IPS-18a (cell line): ENCODE measurements at regions not wholly inside any gene's neighbourhood (a gene's known extent, or its start where the extent isn't known, plus 50 kb on each side); places are given as distances from the start of the nearest gene placed in this dataset.

Source experiments
- H3K27ac ChIP-seq: one replicate; pipeline ENCODE4 v1.5.1; 2013; ENCODE audit warnings: low read length
- H3K27me3 ChIP-seq: one replicate; pipeline ENCODE4 v1.6.1; 2013; ENCODE audit warnings: mild to moderate bottlenecking, low read length; ENCODE audit not compliant: control insufficient read depth, insufficient read depth
- H3K36me3 ChIP-seq: one replicate; pipeline ENCODE4 v1.6.1; 2013; ENCODE audit warnings: low read depth, low read length; ENCODE audit not compliant: control insufficient read depth
- H3K4me1 ChIP-seq: one replicate; pipeline ENCODE4 v1.6.1; 2013; ENCODE audit warnings: low read depth, low read length; ENCODE audit not compliant: control insufficient read depth
- H3K4me3 ChIP-seq: one replicate; pipeline ENCODE4 v1.5.1; 2013; ENCODE audit warnings: low read length
- H3K9ac ChIP-seq: one replicate; pipeline ENCODE4 v1.6.1; 2013; ENCODE audit warnings: mild to moderate bottlenecking, low read length, moderate library complexity
- H3K9me3 ChIP-seq: one replicate; pipeline ENCODE4 v1.6.1; 2013; ENCODE audit warnings: low read depth, low read length; ENCODE audit not compliant: control insufficient read depth

DNA sequence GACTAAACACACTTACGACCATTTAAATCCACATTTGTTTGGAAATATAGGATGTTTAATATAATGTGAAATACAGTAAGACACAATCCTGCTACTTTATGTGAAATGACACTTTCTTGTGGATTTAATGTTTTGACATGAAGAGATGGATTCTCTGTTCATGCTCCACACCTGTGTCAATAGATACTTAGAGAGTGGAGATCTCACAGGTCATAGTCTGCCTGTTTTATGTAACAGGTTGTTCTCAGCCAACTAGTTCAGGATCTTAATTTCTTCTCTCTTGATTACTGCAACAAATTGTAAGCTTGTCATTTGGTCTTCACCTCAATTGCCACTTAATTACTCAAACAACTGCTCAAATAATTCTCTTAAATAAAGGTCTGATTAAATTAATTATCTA lies 1621.2 kb downstream of the PCDH7 start:
- no peak overlapping the region for H3K9ac ChIP-seq
- H3K27me3 ChIP-seq = no peaks in the 10 kb centered on the region
- H3K4me3 ChIP-seq = no peak overlapping the region
- no peaks in the 10 kb centered on the region for H3K36me3 ChIP-seq
- H3K9me3 ChIP-seq = no peaks in the 10 kb centered on the region
- peaks cover 3% of the 10 kb centered on the region for H3K4me1 ChIP-seq
- no peak overlapping the region for H3K27ac ChIP-seq

DNA sequence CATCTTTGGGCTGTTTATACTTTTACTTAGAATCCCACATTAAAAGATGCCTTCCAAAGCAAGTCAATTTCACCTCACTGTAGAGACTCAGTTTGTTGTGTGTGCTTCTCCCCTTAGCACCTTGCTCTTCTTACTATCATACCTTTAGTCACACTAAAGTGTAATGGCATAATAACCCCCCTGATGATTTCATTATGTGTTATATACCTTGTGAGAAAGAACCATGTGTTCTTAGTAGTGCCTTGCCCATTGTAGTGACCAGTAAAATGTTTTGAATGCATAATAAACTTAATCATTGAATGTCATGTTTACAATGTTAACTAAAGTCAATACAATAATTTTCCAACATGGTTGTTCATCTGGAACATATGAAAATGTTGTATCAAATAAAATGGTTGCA lies 1621.9 kb downstream of the PCDH7 start:
- H3K4me3 ChIP-seq = no peak overlapping the region
- H3K36me3 ChIP-seq = no peaks in the 10 kb centered on the region

DNA sequence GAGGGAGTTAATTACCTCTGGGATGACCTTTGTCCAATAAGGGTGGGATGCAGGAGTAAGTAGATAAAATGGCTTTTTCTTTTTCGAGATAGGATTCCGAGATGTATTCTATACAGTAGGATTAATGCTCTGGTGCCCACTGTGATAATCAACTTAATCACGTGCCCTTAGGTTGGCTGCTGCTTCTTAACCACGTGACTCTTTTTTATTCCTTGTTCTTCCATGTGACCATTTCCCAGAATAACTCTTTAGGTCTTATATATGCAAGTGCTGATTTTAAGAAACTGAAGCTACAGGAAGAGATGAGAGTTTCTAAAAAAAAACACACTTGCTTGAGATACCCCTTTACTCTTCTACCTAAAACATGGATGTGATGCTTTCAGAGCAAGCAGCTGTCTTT lies 1628.9 kb downstream of the PCDH7 start:
- Histone ChIP-seq H3K36me3 (no peaks in the 10 kb centered on the region), H3K27ac (no peak overlapping the region), H3K9me3 (no peaks in the 10 kb centered on the region)

More for the DNA sequence above, 1621.9 kb downstream of the PCDH7 start:
- Histone ChIP-seq H3K27me3 (no peaks in the 10 kb centered on the region), H3K4me1 (peaks cover 3% of the 10 kb centered on the region), H3K9me3 (no peaks in the 10 kb centered on the region), H3K27ac (no peak overlapping the region), H3K9ac (no peak overlapping the region)

DNA sequence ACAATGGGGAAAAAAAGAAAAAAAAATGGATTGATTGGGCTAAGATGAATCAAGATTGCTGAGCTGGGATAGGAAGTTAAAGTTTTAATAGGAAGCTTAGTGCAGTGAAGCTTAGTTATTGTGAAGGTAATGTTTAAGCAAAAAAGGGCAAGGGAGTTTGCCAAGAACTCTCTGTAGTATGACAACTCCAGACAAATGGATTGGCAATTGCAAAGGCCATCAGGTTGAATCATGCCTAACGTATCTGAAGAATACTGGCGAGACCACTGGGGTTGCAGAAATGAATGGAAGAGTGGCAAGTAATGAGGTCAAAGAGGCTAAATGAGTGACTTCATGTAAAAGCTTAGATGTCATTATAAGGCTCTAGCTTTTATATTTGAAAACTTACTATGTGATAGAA lies 1654.0 kb downstream of the PCDH7 start:
- Histone ChIP-seq H3K36me3 (no peaks in the 10 kb centered on the region), H3K9ac (no peak overlapping the region), H3K9me3 (no peaks in the 10 kb centered on the region), H3K4me3 (no peak overlapping the region), H3K27me3 (no peaks in the 10 kb centered on the region), H3K27ac (no peak overlapping the region), H3K4me1 (no peaks in the 10 kb centered on the region)

More for the DNA sequence above, 1628.9 kb downstream of the PCDH7 start:
- Histone ChIP-seq H3K9ac (no peak overlapping the region), H3K27me3 (no peaks in the 10 kb centered on the region), H3K4me1 (no peaks in the 10 kb centered on the region), H3K4me3 (no peak overlapping the region)

DNA sequence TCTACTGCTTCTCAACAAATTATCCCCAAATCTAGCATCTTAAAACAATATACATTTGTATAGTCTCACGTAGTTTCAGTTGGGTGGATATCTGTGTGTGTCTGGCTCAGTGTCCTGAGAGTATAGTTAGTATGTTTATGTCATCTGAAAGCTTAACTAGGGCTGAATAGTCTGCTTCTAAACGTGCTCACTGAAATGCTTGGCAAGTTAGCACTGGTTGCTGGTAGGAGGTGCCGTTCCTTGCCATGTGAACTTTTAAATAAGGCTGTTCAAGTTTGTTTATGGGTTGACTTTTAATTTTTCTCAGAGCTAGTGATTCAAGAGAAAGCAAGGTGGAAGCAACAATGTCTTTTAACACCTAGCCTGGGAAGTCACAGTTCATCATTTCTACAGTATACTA lies 1673.6 kb downstream of the PCDH7 start:
- Histone ChIP-seq H3K27me3 (no peaks in the 10 kb centered on the region), H3K9me3 (no peaks in the 10 kb centered on the region), H3K4me1 (no peaks in the 10 kb centered on the region), H3K27ac (no peak overlapping the region), H3K9ac (no peak overlapping the region), H3K4me3 (no peak overlapping the region), H3K36me3 (no peaks in the 10 kb centered on the region)

DNA sequence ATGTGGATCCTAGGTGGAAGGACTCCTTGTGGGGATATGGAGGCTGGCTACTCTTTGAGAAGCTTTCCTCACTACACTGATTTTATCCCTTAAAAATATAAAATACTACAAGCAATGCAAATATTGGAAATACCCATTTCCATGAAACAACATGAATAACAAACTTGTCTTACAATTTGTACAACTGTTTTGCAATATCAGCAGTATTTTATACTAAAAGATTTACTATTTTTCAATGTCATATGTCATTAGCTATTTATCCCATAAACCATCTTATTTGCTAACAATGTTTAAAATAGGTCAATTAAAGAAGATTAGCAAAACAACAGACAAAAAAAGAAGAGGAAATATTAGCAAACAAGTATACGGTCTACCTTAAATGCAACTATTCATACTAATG lies 1674.1 kb downstream of the PCDH7 start:
- Histone ChIP-seq H3K27me3 (no peaks in the 10 kb centered on the region), H3K9me3 (no peaks in the 10 kb centered on the region), H3K9ac (no peak overlapping the region), H3K27ac (no peak overlapping the region), H3K4me3 (no peak overlapping the region), H3K36me3 (no peaks in the 10 kb centered on the region), H3K4me1 (no peaks in the 10 kb centered on the region)

DNA sequence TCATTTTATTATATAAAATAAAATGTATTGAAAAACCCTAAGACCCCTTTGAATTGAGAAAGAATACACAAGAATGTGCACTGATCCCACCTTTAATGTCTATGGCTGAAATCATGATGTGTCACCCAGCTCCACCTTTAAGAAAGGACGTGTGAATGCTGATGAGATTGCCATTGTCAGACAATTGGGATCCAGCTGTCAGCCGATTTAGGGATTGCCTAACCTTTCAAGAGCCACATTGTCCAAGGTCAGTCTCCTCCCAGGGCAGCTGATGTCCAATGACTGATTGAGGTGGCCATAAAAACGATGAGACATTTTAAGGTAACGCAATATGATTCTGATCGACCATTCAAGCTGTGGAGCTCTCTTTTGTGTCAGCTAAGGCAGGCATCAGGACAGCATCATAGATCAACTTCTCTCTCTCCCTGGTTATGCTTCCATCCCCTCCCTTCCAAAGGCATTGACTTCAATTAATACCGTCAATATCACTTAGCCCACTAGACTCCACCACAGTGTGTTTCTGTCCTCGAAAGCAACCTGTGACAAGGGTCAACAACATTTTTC lies 1676.4 kb downstream of the PCDH7 start:
- Histone ChIP-seq H3K27ac (no peak overlapping the region), H3K9ac (no peak overlapping the region)

DNA sequence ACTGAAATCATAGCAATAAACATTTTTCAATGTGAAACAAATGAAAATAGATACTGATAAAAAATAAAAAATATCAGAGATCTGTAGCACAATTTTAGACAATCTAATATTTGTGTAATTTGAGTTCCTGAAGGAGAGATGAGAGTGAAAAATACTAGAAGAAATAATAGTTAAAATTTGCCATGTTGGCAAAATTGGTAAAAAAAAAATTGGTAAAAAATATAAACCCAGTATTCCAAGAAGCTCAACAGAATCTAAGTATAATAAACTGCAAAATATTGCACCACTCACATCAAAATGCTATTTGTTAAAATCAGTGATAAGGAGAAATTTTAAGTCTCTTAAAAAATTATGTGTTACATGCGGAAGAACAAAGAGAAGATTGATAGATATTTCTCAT lies 1680.7 kb downstream of the PCDH7 start:
- Histone ChIP-seq H3K9me3 (no peaks in the 10 kb centered on the region), H3K27ac (no peak overlapping the region), H3K27me3 (no peaks in the 10 kb centered on the region), H3K4me1 (no peaks in the 10 kb centered on the region), H3K36me3 (no peaks in the 10 kb centered on the region), H3K9ac (no peak overlapping the region), H3K4me3 (no peak overlapping the region)

More for the DNA sequence above, 1676.4 kb downstream of the PCDH7 start:
- H3K4me1 ChIP-seq = no peaks in the 10 kb centered on the region
- no peaks in the 10 kb centered on the region for H3K27me3 ChIP-seq
- no peaks in the 10 kb centered on the region for H3K9me3 ChIP-seq
- no peak overlapping the region for H3K4me3 ChIP-seq
- H3K36me3 ChIP-seq = no peaks in the 10 kb centered on the region

DNA sequence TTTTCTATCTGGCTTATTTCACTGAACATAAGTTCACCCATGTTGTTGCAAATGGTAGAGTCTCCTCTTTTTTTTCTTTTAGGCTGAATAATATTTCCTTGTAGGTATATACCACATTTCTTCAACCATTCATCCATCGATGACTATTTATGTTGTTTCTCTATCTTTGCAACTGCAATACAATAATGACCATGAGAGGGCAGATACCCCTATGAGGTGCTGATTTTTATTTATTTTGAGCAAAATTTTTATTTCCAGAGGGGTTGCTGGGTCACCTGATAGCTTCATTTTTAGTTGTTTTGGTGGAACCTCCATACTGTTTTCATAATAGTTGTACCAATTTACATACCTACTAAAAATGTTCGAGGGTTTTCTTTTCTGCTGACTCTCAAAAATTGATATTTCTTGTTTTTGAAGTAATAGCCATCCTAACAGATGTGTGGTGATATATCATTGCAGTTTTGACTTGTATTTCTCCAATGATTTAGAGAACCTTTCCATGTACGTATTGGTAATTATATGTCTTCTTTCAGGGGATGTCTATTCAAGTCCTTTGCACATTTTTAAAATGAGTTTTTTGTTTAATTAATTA lies 1697.0 kb downstream of the PCDH7 start:
- Histone ChIP-seq H3K27me3 (no peaks in the 10 kb centered on the region), H3K27ac (no peak overlapping the region), H3K36me3 (no peaks in the 10 kb centered on the region), H3K9ac (no peak overlapping the region), H3K4me1 (no peaks in the 10 kb centered on the region), H3K9me3 (no peaks in the 10 kb centered on the region), H3K4me3 (no peak overlapping the region)

DNA sequence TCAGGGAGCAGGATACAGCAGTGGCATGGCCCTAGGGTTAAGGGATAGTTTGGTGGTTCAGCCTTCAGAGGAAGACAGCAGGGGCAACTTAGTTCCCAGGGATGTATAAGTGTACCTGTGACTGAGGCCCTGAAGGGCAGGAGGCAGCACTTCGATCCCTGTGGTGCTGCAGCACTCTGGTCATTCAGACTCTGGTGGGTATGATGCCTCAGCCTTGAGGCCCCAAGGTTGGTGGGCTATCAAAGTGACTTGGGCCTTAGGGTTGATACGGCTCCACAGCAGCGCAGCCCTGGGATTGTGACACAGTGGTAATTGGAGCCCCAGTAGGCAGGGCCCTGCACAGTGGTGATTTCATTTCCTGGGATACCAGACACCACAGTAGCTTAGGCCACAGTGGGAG lies 1703.1 kb downstream of the PCDH7 start:
- no peak overlapping the region for H3K9ac ChIP-seq
- no peak overlapping the region for H3K4me3 ChIP-seq

DNA sequence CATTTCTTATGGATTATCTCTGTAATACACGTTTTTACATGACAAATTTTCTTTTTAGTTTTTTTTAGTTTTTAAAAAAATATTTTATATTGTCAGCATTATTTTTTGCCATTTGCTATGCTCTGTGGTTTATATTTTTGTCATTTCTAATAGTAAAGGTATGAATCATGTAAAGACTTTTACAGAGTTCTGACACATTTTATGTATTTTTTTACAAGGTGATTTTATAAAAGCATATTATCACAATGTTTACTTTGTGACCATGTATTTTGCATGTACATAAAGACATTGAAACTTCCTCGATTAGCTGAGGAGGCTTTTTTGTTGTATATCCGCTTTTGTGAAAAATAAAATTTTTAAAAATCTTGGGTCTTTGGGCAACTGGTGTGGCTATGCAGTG lies 1705.1 kb downstream of the PCDH7 start:
- Histone ChIP-seq H3K27ac (no peak overlapping the region), H3K36me3 (no peaks in the 10 kb centered on the region), H3K4me1 (no peaks in the 10 kb centered on the region), H3K9me3 (no peaks in the 10 kb centered on the region), H3K9ac (no peak overlapping the region), H3K27me3 (no peaks in the 10 kb centered on the region), H3K4me3 (no peak overlapping the region)

More for the DNA sequence above, 1703.1 kb downstream of the PCDH7 start:
- Histone ChIP-seq H3K27ac (no peak overlapping the region), H3K36me3 (no peaks in the 10 kb centered on the region), H3K27me3 (no peaks in the 10 kb centered on the region), H3K9me3 (no peaks in the 10 kb centered on the region), H3K4me1 (no peaks in the 10 kb centered on the region)

DNA sequence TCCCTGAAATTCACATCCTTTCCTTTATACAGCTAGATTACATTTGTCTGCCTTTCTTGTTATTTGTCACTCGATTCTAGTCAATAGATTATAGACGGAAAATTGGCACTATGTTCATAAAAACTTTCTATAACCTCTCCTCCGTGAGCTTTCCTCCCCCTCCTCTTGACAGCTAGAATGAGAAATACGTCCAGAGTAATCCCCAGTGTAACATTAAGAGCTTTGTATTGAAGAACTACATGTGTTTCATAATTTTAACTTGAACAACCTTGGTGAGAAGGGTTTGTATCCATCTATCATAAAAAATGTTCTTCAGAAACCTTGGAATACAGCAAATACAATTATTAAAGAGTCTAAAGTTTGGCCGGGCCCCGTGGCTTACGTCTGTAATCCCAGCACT lies 1707.4 kb downstream of the PCDH7 start:
- Histone ChIP-seq H3K27me3 (no peaks in the 10 kb centered on the region), H3K36me3 (no peaks in the 10 kb centered on the region), H3K27ac (no peak overlapping the region), H3K4me3 (no peak overlapping the region), H3K4me1 (no peaks in the 10 kb centered on the region), H3K9ac (no peak overlapping the region), H3K9me3 (peaks cover 3% of the 10 kb centered on the region)
